Embryonic facial prominence (tissue), 1 donor: ENCODE measurements at regions not wholly inside any gene's neighbourhood (a gene's known extent, or its start where the extent isn't known, plus 50 kb on each side); places are given as distances from the start of the nearest gene placed in this dataset.

Experiments
- DNase-seq: peaks from one replicate; pipeline ENCODE4 v3.0.0-alpha.2; 2016; ENCODE audit errors: extremely low spot score

DNA sequence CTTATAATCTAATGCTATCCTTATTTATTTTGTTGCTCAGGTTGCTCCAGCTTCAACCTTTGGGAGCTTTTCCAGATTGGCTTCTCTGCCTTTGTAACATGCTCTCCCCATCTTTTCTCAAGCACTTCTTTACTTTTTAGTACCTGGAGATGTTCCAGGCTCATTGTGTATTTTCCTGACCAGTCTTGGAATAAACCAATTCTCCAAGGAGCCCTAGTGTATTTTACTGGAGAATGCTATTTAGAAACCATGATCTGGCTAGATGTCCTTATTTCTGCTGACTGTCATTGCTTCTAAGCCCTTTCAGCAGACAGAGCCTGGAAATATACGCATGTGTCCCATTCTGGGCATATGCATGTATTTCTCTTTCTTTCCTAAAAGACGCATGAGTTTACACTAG, 95.7 kb downstream of the EMX2 start:
- DNase-seq = no peak

DNA sequence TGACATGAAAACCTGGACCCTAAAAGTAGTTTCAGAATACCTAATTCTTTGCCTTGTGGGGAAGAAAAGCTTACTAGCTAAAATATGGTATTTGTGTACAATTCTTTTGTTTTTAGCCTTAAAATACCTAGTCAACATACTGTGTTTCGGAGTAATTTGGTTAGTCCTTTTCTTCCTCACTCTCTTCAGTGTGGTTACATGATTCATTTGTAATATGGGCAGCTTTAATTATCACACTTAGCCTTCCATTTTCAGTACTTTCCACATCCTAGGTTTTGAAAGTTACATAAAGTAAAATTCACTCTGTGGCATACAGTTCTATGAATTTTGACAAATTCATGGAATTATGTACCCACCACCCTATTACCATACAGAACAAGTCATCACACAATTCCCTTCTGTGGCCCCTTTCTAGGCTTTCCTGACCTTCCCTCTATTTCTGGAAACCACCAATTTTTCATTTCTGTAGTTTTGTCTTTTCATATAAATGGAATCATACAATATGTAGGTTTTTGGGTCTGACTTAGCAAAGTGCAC, 96.2 kb downstream of the EMX2 start:
- DNase-seq = no peak

DNA sequence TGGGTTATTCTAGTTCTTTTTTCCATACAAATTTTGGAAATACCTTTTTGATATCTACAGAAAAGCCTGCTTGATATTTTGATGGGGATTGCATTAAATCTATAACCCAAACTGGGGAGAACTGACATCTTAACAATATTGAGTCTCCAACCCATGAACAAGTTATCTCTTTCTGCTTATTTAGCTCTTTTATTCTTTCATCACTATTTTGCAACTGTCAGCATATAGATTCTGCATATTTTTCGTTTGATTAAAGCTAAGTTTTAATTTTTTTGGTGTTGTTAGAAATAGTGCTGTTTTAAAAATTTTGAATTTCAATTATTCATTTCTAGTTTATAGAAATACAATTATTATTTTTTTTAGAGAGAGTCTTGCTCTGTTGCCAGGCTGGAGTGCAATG, 97.9 kb downstream of the EMX2 start:
- DNase-seq = no peak

DNA sequence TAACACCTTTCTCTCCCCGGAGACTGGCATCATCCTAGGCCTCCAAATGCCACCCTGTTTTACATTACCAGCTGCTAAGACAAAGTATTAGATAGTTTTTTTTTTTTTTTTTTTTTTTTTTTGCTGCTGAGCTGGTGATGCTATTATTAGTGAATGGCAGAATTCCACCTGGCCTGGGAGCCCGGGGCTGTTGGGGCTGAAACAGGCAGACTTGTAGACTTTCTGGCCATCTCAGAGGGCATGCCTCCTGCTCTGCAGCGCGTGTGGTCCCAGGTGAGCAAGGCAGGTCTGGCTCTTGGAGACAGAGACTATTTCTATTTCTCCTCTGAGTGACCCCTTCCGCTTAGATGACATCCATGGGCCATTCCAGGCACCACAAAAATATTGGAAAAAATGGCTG, 104.2 kb downstream of the EMX2 start:
- no peak for DNase-seq

DNA sequence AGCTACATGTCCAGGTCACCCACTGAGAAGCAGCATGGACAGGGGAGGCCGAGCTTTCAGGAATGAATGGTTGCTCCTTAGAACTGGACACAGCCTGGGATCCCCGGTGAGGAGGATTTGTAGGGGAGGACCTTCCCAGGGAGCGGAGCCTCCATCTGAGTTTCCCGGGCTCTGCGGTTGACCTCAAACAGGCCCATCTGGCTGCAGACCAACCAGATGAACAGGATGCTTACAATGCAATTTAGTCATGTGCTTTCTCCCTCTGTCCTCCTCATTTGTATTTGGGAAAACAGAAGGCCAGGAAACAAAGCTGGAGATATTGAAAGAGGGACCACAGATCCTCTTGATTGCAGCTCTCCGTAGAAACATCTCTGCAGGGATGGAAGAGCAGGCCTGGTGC, 104.8 kb downstream of the EMX2 start:
- no peak for DNase-seq

DNA sequence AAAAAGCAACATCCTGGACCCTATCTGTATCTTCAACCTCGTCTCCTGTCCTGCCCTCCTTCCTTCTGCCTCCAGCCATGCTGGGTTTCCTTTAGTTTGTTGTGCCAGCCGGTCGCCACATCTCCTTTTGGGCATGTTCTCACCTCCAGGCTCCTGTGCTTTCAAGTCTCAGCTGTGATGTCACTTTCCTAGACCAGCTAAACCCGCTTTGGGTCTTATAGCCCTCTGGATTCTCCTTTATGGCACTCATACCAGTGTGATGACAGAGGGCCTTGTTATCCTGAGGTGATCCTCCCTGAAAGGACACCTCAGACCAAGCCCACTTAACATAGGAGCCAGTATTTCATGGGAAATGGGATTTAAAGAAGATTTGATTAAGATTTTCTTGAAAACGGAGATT, 108.6 kb downstream of the EMX2 start:
- DNase-seq = no peak

DNA sequence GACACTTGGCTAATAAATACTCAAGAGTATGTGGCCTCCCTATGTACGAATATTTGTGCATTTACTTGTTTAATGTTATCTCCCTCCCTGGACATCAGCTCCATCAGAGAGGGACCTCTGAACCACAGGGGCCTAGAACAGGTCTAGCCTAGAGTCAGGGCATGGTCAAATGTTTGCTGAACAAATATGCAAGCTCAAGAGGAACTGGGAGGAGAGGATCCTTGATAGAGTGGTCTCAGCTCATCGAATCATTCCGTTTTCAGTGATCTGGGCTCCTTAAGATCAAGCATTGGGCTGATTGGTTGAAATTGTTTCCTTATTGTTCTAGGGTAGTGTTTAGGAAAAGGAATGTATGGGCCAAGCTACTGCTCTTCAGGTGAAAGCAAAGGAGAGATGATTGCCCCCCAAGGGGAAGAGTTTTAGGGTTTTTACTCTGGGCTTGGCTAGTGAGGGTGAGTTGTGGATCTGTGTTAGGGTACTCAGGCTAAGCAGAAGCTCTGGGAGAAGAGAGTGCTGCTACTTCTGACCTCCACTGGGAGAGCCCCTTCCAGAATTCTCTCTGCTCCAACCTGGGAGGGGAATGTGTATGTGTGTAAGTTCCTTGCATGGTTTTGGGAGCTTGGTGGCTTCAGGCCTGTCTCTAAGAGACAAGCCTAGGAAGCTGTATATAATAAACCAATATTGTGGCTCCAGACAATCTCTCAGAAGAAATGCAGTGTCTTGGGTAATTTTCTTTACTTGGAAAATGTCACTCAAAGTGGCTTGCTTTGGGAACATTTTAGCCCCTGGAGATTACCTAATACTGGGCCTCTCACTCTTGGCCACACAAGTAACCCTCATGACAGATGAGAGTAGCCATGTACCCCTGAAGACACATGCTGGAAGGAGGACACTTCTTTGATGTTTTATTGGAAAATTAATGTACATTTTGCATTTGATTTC, 110.0 kb downstream of the EMX2 start:
- no peak for DNase-seq

DNA sequence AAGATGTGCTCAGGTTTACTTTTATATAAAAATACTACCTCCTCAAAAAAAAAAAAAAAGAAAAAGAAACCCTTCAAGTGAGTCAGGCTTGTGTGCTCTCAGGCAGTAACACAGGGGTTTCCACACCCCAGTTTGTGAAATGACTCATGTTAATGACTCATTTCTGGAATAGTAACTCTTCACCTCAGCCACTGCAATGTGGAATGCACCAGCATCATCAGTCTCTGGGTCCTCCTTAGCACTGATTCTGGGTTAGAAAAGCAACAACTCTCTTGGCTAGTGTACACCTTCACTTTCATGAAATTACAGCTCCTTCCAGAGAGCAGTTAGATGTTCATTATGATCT, 110.6 kb downstream of the EMX2 start:
- no peak for DNase-seq

DNA sequence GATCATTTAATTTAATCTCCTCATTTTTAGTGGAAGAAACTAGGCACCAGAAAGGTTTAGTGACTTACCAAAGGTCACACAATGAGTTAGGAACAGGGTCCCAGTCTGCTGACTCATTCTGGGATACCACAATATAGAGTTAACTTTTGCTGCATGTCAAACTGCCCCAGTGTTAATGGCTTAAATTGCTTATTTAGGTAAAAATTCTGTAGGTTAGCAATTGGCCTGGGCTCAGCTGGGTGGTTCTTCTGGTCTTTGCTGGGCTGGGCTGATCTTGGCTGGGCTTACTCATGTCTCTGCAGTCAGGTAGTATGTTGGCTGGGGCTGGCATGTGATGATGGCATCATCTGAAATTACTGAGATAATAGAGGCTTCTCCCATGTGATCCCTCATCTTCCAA, 111.6 kb downstream of the EMX2 start:
- no peak for DNase-seq

DNA sequence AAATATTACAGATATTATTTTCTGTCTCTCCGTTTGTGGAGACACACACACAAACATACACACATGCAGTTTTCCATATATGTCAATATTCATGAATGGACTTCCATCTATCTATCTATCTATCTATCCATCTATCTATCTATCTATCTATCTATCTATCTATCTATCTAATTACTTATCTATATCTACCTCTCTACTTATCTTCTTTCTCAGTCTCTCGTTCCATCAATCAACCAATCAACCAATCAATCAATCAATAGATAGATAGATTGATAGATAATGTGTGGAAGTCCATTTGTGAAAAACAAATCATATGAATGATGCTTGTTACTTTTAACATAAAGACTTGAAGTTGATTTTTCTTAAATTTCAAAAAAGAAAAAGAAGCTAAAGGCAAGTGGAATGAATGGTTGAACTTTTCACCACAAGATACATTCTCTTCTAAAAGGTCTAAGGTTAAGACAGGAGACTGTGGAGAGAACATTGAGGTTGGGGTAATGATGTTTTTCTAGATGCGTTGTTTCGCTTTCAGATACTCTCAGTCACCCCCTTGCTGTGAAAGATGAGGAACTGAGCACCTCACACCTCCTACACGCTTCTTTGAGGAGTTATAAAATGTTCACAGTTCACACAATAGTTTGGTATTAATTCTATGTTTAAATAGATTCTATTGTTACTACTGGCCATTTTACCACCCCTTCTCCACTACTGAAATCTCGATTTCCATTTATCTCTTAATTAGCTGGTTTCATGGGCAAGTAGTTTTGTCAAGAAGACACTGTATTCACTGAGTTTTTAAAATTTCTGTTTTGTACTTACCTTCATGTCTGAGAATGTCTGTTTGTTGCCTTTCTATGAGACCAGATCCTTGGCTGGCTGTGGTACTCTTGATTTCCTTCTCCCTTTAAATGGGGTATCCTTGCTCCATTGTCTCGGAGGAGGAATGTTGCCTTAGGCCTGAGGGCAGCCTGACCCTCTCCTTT, 114.1 kb downstream of the EMX2 start:
- DNase-seq = no peak

DNA sequence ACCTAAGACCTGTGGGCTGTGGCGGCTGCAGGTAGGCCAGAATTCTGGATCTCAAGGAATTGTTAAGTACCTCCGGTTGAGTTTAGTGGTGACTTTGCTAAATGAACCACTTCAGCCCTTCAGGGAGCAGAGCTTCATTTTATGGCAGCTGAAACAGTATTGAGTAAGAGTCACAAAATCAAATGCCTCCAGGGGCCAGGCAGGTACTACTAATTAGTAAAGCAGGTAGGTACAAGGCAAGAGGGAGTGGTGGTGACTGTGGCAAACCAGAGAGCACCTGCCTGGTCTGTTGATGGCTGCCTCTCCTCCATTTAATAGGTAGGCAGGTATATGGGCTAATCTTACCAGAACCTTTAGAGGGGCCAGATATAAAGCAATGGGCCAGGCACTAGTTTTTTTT, 118.8 kb downstream of the EMX2 start:
- DNase-seq = no peak

DNA sequence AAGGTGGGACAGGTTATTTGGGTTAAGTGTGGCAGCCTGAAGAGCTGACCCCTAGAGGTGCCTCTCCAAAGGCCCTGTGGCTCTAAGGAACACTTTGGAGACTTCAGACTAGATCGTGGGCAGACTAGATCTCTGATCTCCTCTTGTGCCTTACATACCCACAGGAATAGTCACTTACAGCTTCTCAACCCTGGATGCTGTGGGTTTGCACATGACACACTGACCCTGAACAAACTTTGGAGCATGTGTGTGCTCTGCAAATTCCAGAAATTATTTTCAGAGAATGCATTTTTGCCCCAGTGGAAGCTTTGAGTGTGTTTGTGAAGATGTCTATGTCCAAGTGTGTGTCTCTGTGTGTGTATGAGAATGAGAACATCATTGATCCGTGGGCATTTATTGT, 119.6 kb downstream of the EMX2 start:
- DNase-seq = no peak

DNA sequence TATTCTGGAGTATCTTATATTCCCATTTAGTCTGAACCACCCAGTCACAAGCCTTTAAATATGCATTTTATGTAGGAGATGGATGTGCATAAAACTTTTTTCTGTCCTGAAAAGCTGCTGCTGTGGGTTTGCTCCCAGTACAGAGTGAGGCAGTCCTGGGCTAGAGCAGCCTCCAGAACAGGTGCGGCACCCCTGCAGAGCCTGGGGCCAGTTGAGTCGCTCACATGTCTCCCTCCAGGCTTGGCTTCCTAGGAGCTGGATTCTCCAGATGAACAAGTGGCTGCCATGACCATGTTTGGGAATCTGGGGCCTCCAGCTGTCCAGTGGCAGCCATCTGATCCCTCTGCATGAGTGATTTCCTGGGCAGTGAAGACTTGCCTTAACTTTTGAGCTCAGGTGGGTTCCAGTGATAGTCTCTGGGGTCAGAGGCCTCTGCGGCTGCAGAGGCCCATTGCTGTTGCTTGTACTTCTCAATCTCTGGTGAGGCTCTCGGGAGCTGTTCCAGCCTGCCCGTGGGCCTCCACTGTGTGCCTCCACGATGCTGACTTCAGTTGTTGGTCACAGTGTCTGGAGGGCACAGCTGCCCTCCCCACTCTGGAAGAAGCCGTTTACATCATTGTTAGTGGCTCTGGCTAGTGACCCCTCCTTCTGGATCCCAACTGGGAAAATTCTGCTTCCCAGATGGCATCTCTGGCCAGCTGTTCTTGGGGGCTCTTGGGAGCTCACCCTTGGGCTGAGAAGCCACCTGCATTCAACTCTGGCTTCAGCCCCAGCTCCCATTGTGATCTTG, 120.4 kb downstream of the EMX2 start:
- no peak for DNase-seq

DNA sequence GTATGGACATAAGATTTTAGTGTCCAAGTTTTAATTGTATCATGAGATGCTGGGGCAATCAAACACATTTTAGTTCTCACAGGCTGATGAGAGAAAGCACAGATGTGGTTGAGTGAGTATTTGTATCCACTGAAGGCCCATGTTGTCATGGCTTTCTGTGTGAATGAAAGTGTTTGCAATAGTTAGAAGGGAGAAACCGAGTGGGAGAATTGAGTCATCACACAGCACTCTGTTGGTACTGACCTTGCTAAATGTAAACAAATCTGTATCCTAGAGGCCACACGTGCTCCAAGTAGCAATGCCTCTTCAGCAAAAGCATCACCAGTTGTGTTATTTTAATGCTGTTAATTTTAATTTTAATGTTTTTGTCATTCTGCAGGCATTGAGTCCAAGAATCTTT, 121.2 kb downstream of the EMX2 start:
- no peak for DNase-seq

DNA sequence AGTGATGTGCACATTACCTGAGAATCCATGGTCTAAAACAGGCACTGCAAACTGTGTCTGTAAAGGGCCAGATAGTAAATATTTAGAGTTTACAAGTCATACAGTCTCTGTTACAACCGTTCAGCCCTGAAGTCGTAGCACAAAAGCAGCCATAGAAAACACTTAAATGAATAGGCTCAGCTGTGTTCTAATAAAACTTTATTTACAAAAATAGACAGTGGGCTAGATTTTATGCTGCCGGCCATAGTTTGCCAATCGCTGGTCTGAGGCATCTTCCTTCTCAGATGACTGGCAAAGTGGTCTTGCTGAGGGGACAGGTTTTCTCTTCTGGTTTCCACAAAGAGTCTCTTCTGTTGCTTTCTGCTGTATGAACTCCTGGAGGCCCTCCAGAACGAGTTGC, 121.7 kb downstream of the EMX2 start:
- DNase-seq = no peak

DNA sequence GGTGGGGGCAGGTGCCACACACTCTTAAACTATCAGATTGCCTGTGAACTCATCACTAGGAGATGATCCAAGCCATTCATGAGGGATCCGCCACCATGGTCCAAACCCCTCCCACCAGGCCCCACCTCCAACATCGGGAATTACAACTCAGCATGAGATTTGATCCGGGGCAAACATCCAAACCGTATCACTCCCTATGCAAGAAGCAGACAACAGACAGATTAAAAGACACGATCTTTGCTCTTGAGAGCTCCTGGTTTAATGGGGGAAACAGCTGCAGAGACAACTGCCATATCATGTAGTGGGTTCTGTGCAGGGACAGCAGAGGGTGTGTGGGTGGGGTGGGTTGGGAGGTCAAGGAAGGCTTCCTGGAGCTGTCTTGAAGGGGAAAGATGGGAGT, 123.6 kb downstream of the EMX2 start:
- DNase-seq = no peak

DNA sequence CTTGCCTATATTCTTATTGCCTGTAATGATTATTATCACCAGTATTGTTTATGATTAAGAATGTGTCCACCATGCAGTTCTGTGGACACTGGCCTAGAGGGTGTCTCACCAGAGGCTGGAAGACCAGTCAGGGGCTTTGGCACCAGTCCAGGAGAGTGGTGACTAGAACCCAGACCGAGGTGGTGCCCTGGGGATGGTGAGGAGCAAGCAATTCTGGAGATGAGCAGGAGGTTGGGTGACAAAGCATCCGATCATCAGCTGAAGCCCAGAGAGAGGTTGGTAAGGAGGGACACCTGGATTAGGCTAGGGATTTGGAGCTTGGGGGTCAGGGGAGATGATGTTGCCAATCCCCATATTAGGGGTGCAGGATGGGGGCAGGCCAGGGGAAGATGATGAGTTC, 124.4 kb downstream of the EMX2 start:
- DNase-seq = no peak

DNA sequence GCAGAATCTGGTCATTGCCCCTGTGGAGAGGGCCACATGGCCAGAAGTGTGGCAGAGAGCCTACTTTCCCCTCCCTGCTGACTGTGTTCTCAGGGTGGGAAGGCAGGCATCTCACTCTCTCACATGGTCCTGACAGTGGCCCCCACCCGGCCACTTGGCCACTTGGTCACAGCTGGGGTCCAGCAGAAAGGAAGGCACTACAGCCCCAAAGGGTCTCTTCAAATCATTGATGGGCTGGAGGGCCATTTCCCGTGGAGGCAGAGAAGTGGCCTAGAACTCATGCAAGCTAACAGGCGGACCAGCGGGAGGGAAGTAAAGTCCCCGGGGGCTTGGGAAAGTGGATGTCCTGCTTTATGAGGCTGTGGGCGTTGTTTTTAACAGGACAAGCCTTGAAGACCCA, 125.3 kb downstream of the EMX2 start:
- DNase-seq = no peak

DNA sequence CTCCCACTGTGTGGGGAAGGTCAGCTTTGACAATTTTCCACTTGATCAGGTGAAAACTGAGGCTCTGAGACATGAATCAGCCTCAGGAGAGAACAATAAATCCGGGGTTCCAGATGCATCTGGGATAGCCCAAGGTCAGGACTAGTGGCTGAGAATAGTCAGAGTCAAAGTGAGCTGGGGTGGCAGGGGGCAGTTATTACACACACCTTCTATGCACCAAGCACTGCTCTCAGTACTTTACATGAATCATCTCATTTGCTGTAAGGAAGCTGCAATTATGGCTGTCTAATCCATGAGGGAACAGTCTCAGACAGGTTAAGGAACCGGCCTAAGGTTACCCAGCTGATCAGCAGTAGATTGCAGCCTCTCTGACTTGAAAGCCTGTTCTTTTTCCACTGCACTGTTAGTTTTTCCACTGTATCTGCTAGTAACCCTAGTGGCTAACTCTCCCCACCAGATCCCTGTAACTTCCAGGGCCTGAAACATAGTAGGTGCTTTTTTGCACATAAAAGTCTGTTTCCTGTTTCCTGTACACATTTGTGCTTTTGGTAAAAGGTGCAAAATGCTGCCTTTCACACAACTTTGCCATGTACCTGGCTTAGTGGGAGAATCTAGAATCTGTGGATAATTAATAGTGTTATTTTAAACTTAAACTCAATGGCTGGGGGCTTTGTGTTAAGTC, 125.9 kb downstream of the EMX2 start:
- DNase-seq = no peak

DNA sequence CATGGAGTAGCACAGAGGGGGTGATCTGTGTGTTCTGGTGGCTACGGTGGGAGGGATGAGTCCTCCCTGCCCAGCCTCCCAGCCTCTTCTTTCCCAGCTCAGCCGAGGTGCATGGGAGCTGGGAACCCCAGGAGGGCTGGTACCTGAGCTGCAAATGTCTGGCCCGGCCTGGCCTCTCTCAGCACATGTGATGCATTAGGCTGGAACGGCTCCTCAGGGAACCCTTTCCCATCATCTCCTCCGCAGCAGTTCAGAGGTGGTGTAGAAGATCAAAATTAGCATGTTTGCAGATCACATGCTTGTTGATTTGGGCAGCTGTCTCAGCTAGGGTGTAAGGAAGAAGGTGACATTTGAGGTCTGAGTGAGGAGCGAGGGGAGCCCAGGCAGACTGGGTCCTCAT, 126.6 kb downstream of the EMX2 start:
- DNase-seq = no peak
